Cardiac muscle cell (in vitro differentiated cells and primary cell): ENCODE measurements at regions not wholly inside any gene's neighbourhood (a gene's known extent, or its start where the extent isn't known, plus 50 kb on each side); places are given as distances from the start of the nearest gene placed in this dataset.

Experiments used
- DNase-seq, 2 donors: peaks; one replicate each; pipeline versions ENCODE4 v3.0.0 to v3.0.0-alpha.2; 2010 to 2017; ENCODE audit warnings: low read depth in 1 of 2, low spot score in 1 of 2
- H3K27ac ChIP-seq: fragments of 200-600 bp; sonication (generic); 2 replicates; pipeline ENCODE4 v1.5.1; 2016
- H3K27me3 ChIP-seq: fragments of 200-600 bp; sonication (generic); 2 replicates; pipeline ENCODE4 v1.6.0; 2016; ENCODE audit warnings: control low read depth
- H3K36me3 ChIP-seq: fragments of 200-600 bp; sonication (generic); 2 replicates; pipeline ENCODE4 v1.5.1; 2016; ENCODE audit warnings: control low read depth
- H3K4me1 ChIP-seq: fragments of 200-600 bp; sonication (generic); 2 replicates; pipeline ENCODE4 v1.8.1; 2017; ENCODE audit warnings: low read depth, mild to moderate bottlenecking, mixed run types
- H3K4me3 ChIP-seq: fragments of 200-600 bp; sonication (generic); 2 replicates; pipeline ENCODE4 v1.5.1; 2016; ENCODE audit warnings: mild to moderate bottlenecking
- H3K9me3 ChIP-seq: fragments of 200-600 bp; sonication (generic); 2 replicates; pipeline ENCODE4 v1.5.1; 2017; ENCODE audit warnings: low read depth, mild to moderate bottlenecking, control low read depth
- CTCF ChIP-seq: IDR thresholded peaks from 2 replicates; pipeline ENCODE4 v1.5.1; 2012; ENCODE audit warnings: low read depth, mild to moderate bottlenecking, low read length

GRCh38 chr2:128474036-128474955 is 155.6 kb upstream of the HS6ST1 start:
- Histone ChIP-seq H3K4me3 (no peak overlapping the region), H3K36me3 (no peaks in the 10 kb centered on the region), H3K27ac (no peak overlapping the region), H3K4me1 (no peaks in the 10 kb centered on the region), H3K27me3 (no peaks in the 10 kb centered on the region), H3K9me3 (no peaks in the 10 kb centered on the region)
- DNase-seq, result no peak
- no peak for TF ChIP-seq CTCF

GRCh38 chr2:128474962-128475361 is 156.3 kb upstream of the HS6ST1 start:
- DNase-seq, result no peak
- no peaks in the 10 kb centered on the region for H3K4me1 ChIP-seq
- no peak overlapping the region for H3K4me3 ChIP-seq
- no peak overlapping the region for H3K27ac ChIP-seq
- no peak for TF ChIP-seq CTCF
- no peaks in the 10 kb centered on the region for H3K36me3 ChIP-seq
- H3K27me3 ChIP-seq, result no peaks in the 10 kb centered on the region
- H3K9me3 ChIP-seq, result no peaks in the 10 kb centered on the region

- Histone ChIP-seq H3K4me3 (no peak overlapping the region), H3K27me3 (no peaks in the 10 kb centered on the region), H3K27ac (no peak overlapping the region), H3K36me3 (no peaks in the 10 kb centered on the region), H3K9me3 (no peaks in the 10 kb centered on the region), H3K4me1 (no peaks in the 10 kb centered on the region)
- no peak for DNase-seq
- no peak for TF ChIP-seq CTCF
Observed at GRCh38 chr2:128475427-128476211, 157.0 kb upstream of the HS6ST1 start.

GRCh38 chr2:128477026-128477820 is 158.6 kb upstream of the HS6ST1 start:
- Histone ChIP-seq H3K4me1 (no peaks in the 10 kb centered on the region), H3K36me3 (no peaks in the 10 kb centered on the region), H3K4me3 (no peak overlapping the region), H3K9me3 (no peaks in the 10 kb centered on the region), H3K27me3 (no peaks in the 10 kb centered on the region), H3K27ac (no peak overlapping the region)
- TF ChIP-seq CTCF, result no peak
- DNase-seq, result no peak

GRCh38 chr2:128477891-128478290 is 159.2 kb upstream of the HS6ST1 start:
- TF ChIP-seq CTCF, result no peak
- no peak for DNase-seq

More at GRCh38 chr2:128477891-128478290, 159.2 kb upstream of the HS6ST1 start:
- Histone ChIP-seq H3K9me3 (no peaks in the 10 kb centered on the region), H3K27ac (no peak overlapping the region), H3K4me1 (no peaks in the 10 kb centered on the region), H3K27me3 (no peaks in the 10 kb centered on the region), H3K36me3 (no peaks in the 10 kb centered on the region), H3K4me3 (no peak overlapping the region)
